ENCODE measurements at regions not wholly inside any gene's neighbourhood (a gene's known extent, or its start where the extent isn't known, plus 50 kb on each side); places are given as distances from the start of the nearest gene placed in this dataset.

GRCh38 chr16:62652441-62653120 is 616.3 kb upstream of the CDH8 start:
- no peak overlapping the region for H3K4me3 ChIP-seq (ENCODE audit: low read depth, low read length)
- TF ChIP-seq MAX (IDR thresholded peaks at IDR 0.05; ENCODE audit: low read depth, low read length) = no peak
- TF ChIP-seq MYC (IDR thresholded peaks at IDR 0.05; ENCODE audit: low read depth, low read length) = no peak
- no peak for TF ChIP-seq CTCF (IDR thresholded peaks at IDR 0.05; ENCODE audit: low read depth, low read length)
- no peak for TF ChIP-seq POLR2A (IDR thresholded peaks at IDR 0.05; ENCODE audit: extremely low read depth, insufficient read length)
- no peak for DNase-seq (ENCODE audit: low read depth)

GRCh38 chr16:62648256-62648655 is 612.0 kb upstream of the CDH8 start:
- DNase-seq (ENCODE audit: low read depth) = no peak
- no peak overlapping the region for H3K4me3 ChIP-seq (ENCODE audit: low read depth, low read length)
- no peak for TF ChIP-seq MYC (IDR thresholded peaks at IDR 0.05; ENCODE audit: low read depth, low read length)
- TF ChIP-seq MAX (IDR thresholded peaks at IDR 0.05; ENCODE audit: low read depth, low read length) = no peak
- TF ChIP-seq CTCF (IDR thresholded peaks at IDR 0.05; ENCODE audit: low read depth, low read length) = no peak
- no peak for TF ChIP-seq POLR2A (IDR thresholded peaks at IDR 0.05; ENCODE audit: extremely low read depth, insufficient read length)

- DNase-seq (ENCODE audit: low read depth) = no peak
- TF ChIP-seq MAX (IDR thresholded peaks at IDR 0.05; ENCODE audit: low read depth, low read length) (no peak), POLR2A (IDR thresholded peaks at IDR 0.05; ENCODE audit: extremely low read depth, insufficient read length) (no peak), CTCF (IDR thresholded peaks at IDR 0.05; ENCODE audit: low read depth, low read length) (no peak), MYC (IDR thresholded peaks at IDR 0.05; ENCODE audit: low read depth, low read length) (no peak)
- H3K4me3 ChIP-seq (ENCODE audit: low read depth, low read length) = no peak overlapping the region
These were observed 608.0 kb upstream of the CDH8 start for GRCh38 chr16:62644030-62644812.

- TF ChIP-seq MYC (IDR thresholded peaks at IDR 0.05; ENCODE audit: low read depth, low read length) = no peak
- DNase-seq (ENCODE audit: low read depth) = no peak
- H3K4me3 ChIP-seq (ENCODE audit: low read depth, low read length) = no peak overlapping the region
These were observed 606.4 kb upstream of the CDH8 start for GRCh38 chr16:62642677-62643076.

- H3K4me3 ChIP-seq (ENCODE audit: low read depth, low read length) = no peak overlapping the region
- no peak for DNase-seq (ENCODE audit: low read depth)
- TF ChIP-seq MAX (IDR thresholded peaks at IDR 0.05; ENCODE audit: low read depth, low read length) (no peak), POLR2A (IDR thresholded peaks at IDR 0.05; ENCODE audit: extremely low read depth, insufficient read length) (no peak), CTCF (IDR thresholded peaks at IDR 0.05; ENCODE audit: low read depth, low read length) (no peak), MYC (IDR thresholded peaks at IDR 0.05; ENCODE audit: low read depth, low read length) (no peak)
These were observed 603.7 kb upstream of the CDH8 start for GRCh38 chr16:62639890-62640289.
